HFF-Myc (cell line): ENCODE measurements at regions not wholly inside any gene's neighbourhood (a gene's known extent, or its start where the extent isn't known, plus 50 kb on each side); places are given as distances from the start of the nearest gene placed in this dataset.

Source experiments
- DNase-seq: peaks from one replicate; pipeline ENCODE4 v3.0.0-alpha.2; 2011; ENCODE audit warnings: low read depth; ENCODE audit errors: extremely low read depth
- H3K4me3 ChIP-seq: replicated peaks from 2 replicates; pipeline ENCODE4 v1.5.1; 2011; ENCODE audit warnings: low read depth, mild to moderate bottlenecking, control low read depth, low read length
- CTCF ChIP-seq: IDR thresholded peaks from 2 replicates; pipeline ENCODE4 v1.5.1; 2012; ENCODE audit warnings: mild to moderate bottlenecking, low read depth, low read length, control low read depth; ENCODE audit errors: missing control alignments

GRCh38 chr5:63555874-63556273 lies 406.4 kb downstream of the HTR1A start:
- no peak for DNase-seq

GRCh38 chr5:63554191-63554590 lies 408.1 kb downstream of the HTR1A start:
- no peak for DNase-seq
- no peak overlapping the region for H3K4me3 ChIP-seq
- TF ChIP-seq CTCF, result no peak

More at GRCh38 chr5:63555874-63556273, 406.4 kb downstream of the HTR1A start:
- no peak overlapping the region for H3K4me3 ChIP-seq
- TF ChIP-seq CTCF, result no peak

- H3K4me3 ChIP-seq, result no peak overlapping the region
- DNase-seq, result no peak
- TF ChIP-seq CTCF, result no peak
Measured at GRCh38 chr5:63553073-63553472, 409.2 kb downstream of the HTR1A start.

GRCh38 chr5:63535840-63536602 lies 426.2 kb downstream of the HTR1A start:
- H3K4me3 ChIP-seq, result no peak overlapping the region

GRCh38 chr5:63524281-63524680 lies 438.0 kb downstream of the HTR1A start:
- no peak overlapping the region for H3K4me3 ChIP-seq
- TF ChIP-seq CTCF, result no peak
- no peak for DNase-seq

More at GRCh38 chr5:63535840-63536602, 426.2 kb downstream of the HTR1A start:
- TF ChIP-seq CTCF, result no peak
- DNase-seq, result no peak

GRCh38 chr5:63516006-63516405 lies 446.2 kb downstream of the HTR1A start:
- TF ChIP-seq CTCF, result no peak

DNA sequence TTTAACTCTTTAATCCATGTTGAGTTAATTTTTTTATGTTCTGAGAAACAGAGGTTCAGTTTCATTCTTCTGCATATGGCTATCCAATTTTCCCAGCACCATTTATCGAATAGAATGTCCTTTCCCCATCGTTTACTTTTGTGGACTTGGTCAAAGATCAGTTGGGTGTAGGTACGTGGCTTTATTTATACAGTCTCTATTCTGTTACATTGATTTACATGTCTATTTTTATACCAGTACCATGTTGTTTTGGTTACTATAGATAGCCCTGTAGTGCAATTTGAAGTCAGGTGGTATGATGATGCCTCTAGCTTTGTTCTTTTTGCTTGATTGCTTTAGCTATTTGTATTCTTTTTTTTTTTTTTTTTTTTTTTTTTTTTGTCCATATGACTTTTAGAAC lies 462.0 kb downstream of the HTR1A start:
- H3K4me3 ChIP-seq, result no peak overlapping the region
- DNase-seq, result no peak
- TF ChIP-seq CTCF, result no peak

More at GRCh38 chr5:63516006-63516405, 446.2 kb downstream of the HTR1A start:
- DNase-seq, result no peak
- H3K4me3 ChIP-seq, result no peak overlapping the region
